Activated naive CD4-positive, alpha-beta T cell treated with anti-CD3 and anti-CD28 coated beads, Interleukin-2, amount 50 U/mL, for 24 hours (primary cell): ENCODE measurements at regions not wholly inside any gene's neighbourhood (a gene's known extent, or its start where the extent isn't known, plus 50 kb on each side); places are given as distances from the start of the nearest gene placed in this dataset.

ENCODE experiments used
- H3K27ac Mint-ChIP-seq: one replicate; pipeline ENCODE4 v1.8.0; 2021; ENCODE audit warnings: mild to moderate bottlenecking, mixed read lengths
- H3K27me3 Mint-ChIP-seq: one replicate; pipeline ENCODE4 v1.8.0; 2021; ENCODE audit warnings: mixed read lengths
- H3K36me3 Mint-ChIP-seq: one replicate; pipeline ENCODE4 v1.8.0; 2021; ENCODE audit warnings: mixed read lengths
- H3K4me1 Mint-ChIP-seq: one replicate; pipeline ENCODE4 v1.8.0; 2021; ENCODE audit warnings: mixed read lengths
- H3K4me3 Mint-ChIP-seq: one replicate; pipeline ENCODE4 v1.8.0; 2021; ENCODE audit warnings: mild to moderate bottlenecking, mixed read lengths
- H3K9me3 Mint-ChIP-seq: one replicate; pipeline ENCODE4 v1.8.0; 2021; ENCODE audit warnings: mixed read lengths

DNA sequence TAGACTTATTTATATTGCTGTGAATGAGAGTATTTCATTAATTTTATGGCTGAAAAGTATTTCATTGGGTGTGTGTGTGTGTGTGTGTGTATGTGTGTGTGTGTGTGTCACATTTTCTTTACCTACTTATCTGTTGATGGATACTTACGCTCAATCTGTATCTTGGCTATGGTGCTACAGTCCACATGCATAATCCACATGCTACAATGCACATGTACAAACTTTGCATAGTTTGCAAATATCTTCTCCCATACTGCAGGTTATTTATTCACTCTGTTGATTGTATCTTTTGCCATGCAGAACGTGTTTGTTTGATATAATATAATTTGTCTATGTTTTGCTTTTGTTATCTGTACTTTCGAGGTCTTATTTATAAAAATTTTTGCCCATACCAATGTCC, 167.8 kb downstream of the RAB28 start:
- Mint-ChIP-seq H3K27ac (no peak overlapping the region), H3K27me3 (no peaks in the 10 kb centered on the region), H3K4me3 (no peak overlapping the region), H3K4me1 (no peaks in the 10 kb centered on the region), H3K36me3 (peaks cover 3% of the 10 kb centered on the region), H3K9me3 (peaks cover 16% of the 10 kb centered on the region)

DNA sequence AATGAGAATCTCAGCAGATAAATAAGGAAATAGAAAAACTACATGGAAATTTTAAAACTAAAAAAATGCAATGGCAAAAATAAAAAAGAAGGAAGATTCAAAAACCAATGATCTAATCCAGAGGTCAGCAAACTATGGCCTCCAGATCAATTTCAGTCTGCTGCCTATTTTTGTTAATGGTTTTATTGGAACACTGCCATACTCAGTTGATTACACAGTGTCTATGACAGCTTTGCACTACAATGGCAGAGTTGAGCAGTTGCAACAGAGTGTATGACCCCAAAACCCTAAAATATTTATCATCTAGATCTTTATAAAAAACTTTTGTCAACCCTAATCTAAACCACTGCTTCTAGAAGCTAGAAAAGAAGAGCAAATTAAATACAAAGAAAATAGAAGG, 170.3 kb downstream of the RAB28 start:
- H3K27ac Mint-ChIP-seq: no peak overlapping the region
- H3K4me1 Mint-ChIP-seq: no peaks in the 10 kb centered on the region
- no peak overlapping the region for H3K4me3 Mint-ChIP-seq
- H3K36me3 Mint-ChIP-seq: peaks cover 8% of the 10 kb centered on the region
- H3K27me3 Mint-ChIP-seq: no peaks in the 10 kb centered on the region
- peaks cover 7% of the 10 kb centered on the region for H3K9me3 Mint-ChIP-seq

DNA sequence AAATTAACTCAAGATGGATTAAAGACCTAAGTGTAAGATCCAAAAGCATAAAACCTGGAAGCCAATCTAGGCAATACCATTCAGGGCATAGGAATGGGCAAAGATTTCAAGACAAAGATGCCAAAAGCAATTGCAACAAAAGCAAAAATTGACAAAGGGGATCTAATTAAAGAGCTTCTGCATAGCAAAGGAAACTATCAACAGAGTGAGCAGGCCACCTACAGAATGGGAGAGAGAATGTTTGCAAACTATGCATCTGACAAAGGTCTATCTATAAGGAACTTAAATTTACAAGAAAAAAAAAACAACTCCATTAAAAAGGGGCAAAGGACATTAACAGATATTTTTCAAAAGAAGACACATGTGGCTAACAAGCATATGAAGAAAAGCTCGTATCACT, 171.9 kb downstream of the RAB28 start:
- no peaks in the 10 kb centered on the region for H3K9me3 Mint-ChIP-seq
- no peaks in the 10 kb centered on the region for H3K27me3 Mint-ChIP-seq
- H3K36me3 Mint-ChIP-seq: peaks cover 8% of the 10 kb centered on the region
- H3K4me1 Mint-ChIP-seq: no peaks in the 10 kb centered on the region
- H3K27ac Mint-ChIP-seq: no peak overlapping the region
- H3K4me3 Mint-ChIP-seq: no peak overlapping the region

DNA sequence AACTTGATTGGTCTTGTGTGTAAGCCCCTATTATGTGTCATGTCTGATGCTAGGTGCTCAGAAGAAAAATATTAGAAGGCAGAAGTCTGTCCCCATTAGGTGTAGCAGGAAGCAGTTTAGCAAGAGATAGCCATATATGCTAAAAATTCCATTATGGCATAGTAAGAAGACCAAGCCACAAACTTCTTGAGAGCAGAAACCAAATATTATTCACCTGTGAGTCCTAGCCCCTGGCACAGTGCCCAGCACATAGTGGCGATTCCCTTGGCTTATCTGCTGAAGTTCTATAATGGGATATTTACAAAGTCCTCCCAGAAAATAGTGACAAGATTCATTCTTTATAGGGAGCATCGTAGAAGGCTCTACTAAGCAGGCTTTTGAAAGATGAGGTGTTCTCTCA, 174.4 kb downstream of the RAB28 start:
- no peak overlapping the region for H3K27ac Mint-ChIP-seq
- H3K27me3 Mint-ChIP-seq: no peaks in the 10 kb centered on the region

DNA sequence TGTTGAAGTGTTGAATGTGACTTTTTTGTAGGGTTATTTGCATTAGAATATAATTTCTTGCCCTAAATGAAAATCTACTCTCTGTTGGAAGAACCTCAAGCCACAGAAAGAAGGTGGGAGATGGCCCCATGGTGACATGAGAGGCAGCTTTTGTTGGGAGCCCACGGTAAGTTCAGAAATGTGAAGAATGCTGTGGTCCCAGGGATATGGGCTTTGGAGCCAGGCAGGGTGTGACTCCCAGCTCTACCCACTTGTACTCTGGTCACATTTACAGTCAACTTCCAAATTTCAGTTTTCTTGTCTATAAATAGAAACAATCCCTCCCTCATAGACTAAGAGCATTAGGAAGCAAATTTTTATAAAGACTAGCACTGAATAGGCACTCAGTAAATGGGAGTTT, 177.8 kb downstream of the RAB28 start:
- Mint-ChIP-seq H3K9me3 (peaks cover 5% of the 10 kb centered on the region), H3K4me3 (no peak overlapping the region), H3K27me3 (no peaks in the 10 kb centered on the region), H3K27ac (no peak overlapping the region), H3K4me1 (no peaks in the 10 kb centered on the region), H3K36me3 (peaks cover 19% of the 10 kb centered on the region)

More for the DNA sequence above, 174.4 kb downstream of the RAB28 start:
- H3K4me3 Mint-ChIP-seq: no peak overlapping the region
- H3K4me1 Mint-ChIP-seq: no peaks in the 10 kb centered on the region
- no peaks in the 10 kb centered on the region for H3K9me3 Mint-ChIP-seq
- peaks cover 12% of the 10 kb centered on the region for H3K36me3 Mint-ChIP-seq

DNA sequence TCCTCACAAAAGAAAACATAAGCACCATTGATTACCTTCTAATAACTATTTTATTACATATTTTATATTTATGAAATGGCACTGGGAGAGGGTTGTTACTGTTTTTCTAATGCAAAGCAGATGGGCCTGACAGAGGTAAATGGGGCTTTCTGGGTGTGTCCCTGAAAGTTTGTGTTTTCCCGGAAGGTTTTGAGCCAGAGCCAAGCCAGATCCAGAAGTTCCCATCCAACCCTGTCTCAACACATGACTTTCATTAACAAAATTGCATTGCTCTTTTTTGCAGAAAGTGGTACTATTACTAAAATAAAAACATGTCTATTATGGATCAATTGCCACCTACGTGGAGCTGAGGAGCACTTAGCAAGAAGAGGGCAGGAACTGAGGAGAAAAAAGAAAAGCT, 181.3 kb downstream of the RAB28 start:
- Mint-ChIP-seq H3K4me1 (no peaks in the 10 kb centered on the region), H3K27me3 (no peaks in the 10 kb centered on the region), H3K9me3 (peaks cover 27% of the 10 kb centered on the region), H3K27ac (no peak overlapping the region), H3K4me3 (no peak overlapping the region), H3K36me3 (peaks cover 27% of the 10 kb centered on the region)

DNA sequence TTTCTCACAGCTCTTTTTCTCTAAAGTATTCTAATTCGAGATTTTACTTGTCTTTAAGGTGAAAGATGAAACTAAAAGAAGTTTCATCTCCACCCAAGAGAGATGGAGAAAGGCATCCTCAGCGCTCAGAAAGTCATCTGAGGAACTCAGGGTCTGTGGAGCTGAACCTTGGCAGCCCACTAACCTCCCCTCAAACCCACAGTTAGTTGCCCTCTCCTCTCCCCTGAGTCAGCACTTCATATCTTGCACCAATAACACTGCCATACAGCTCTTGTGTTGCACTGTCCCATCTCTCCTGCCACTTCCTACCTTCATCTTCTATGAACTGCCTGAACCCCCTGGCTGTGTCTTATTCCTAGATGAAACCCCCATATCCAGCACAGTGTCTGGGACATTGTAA, 184.8 kb downstream of the RAB28 start:
- Mint-ChIP-seq H3K4me1 (no peaks in the 10 kb centered on the region), H3K9me3 (peaks cover 35% of the 10 kb centered on the region), H3K27ac (no peak overlapping the region), H3K36me3 (peaks cover 34% of the 10 kb centered on the region), H3K4me3 (no peak overlapping the region), H3K27me3 (no peaks in the 10 kb centered on the region)

DNA sequence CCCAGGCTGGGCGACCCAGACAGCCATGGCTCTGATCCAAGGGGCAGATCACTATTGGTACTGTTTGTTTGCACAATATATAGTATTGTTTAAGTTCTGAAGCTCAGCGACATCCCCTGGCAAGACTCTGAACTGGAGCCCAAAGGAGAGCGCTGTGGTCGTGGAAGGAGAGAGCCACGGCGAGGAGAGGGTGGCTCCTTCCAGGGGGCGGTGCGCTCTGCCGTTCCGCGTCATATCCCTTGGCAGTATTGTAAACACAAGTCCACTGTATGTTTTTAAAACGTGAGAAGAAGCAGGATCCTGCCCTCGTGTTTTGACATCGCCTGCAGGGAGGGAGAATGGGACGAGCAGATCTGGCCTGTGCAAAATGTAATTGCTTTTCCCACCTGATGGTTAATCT, 185.5 kb downstream of the RAB28 start:
- H3K27ac Mint-ChIP-seq: no peak overlapping the region
- no peaks in the 10 kb centered on the region for H3K27me3 Mint-ChIP-seq
- H3K4me1 Mint-ChIP-seq: no peaks in the 10 kb centered on the region
- peaks cover 35% of the 10 kb centered on the region for H3K36me3 Mint-ChIP-seq
- peaks cover 35% of the 10 kb centered on the region for H3K9me3 Mint-ChIP-seq
- no peak overlapping the region for H3K4me3 Mint-ChIP-seq

DNA sequence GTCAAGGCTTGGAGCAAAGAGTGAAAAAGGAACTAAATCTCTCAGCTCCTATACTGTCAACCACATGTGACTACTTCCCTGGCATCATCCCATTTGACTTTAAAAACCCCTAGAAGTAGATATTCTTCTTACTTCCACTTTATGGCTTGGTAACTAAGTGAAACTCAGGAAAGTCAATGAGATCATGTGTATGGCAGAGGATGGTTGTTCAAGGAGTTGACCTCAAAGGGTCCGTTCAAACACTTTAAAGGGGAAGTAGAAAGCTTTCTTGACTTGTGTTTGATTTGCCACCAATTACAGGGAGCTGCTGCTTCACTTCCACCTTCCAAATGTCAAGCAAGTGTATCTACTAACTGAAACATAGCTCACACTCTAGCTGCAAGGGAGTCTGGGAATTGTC, 187.2 kb downstream of the RAB28 start:
- H3K36me3 Mint-ChIP-seq: peaks cover 44% of the 10 kb centered on the region
- no peaks in the 10 kb centered on the region for H3K27me3 Mint-ChIP-seq
- H3K4me3 Mint-ChIP-seq: no peak overlapping the region
- H3K27ac Mint-ChIP-seq: no peak overlapping the region
- H3K9me3 Mint-ChIP-seq: peaks cover 35% of the 10 kb centered on the region
- H3K4me1 Mint-ChIP-seq: no peaks in the 10 kb centered on the region

DNA sequence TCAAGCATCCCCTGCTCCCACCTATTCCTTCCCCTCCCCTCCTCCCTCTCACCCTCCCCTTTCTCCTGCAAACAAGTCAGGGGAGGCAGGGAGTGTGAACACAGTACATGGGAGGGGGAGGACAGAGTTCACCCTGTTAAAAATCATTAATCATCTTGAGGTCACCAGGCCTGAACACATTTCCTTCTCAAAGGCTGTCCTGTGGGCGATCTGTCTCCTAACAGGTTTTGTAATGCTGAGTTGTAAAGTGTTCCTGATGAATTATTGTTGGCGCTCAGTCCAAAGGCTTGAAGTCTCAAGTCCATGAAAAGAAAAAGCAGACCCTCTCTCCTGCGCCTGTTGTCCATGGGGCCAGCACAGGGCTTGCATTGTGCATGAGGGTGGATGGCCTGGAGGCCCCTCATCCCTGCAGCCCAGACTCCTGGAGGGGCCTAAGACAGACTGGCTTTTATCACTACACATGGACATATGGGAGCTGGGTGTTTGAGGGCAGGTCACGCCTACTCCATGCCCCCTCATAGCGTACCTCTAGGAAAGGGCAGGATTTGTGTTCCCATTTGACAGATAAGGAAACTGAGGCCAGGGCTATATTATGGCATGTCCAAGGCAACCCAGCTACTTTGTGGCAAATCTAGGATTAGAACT, 189.1 kb downstream of the RAB28 start:
- Mint-ChIP-seq H3K4me3 (no peak overlapping the region), H3K27ac (no peak overlapping the region), H3K9me3 (peaks cover 27% of the 10 kb centered on the region), H3K36me3 (peaks cover 33% of the 10 kb centered on the region), H3K27me3 (no peaks in the 10 kb centered on the region), H3K4me1 (no peaks in the 10 kb centered on the region)

DNA sequence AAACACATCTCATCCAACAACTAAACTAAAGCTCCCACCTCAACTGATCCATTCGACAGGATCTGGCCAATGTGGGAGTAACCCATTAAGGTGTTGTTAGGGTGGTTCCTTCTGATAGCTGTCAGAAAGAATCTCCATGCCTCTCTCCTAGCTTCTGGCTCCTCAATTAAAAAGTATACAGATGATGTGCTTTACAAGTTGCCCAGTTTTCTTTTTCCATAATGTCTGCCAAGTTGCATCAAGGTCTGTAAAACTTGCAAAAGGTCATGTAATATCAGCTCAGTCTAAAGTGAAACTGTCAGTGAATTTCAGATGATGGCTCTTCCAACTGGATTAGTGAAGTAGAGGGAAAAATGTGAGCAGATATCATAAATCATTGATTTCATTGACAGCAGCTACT, 191.8 kb downstream of the RAB28 start:
- no peaks in the 10 kb centered on the region for H3K4me1 Mint-ChIP-seq
- H3K36me3 Mint-ChIP-seq: peaks cover 22% of the 10 kb centered on the region
- no peak overlapping the region for H3K4me3 Mint-ChIP-seq
- no peak overlapping the region for H3K27ac Mint-ChIP-seq
- H3K9me3 Mint-ChIP-seq: peaks cover 25% of the 10 kb centered on the region
- no peaks in the 10 kb centered on the region for H3K27me3 Mint-ChIP-seq

DNA sequence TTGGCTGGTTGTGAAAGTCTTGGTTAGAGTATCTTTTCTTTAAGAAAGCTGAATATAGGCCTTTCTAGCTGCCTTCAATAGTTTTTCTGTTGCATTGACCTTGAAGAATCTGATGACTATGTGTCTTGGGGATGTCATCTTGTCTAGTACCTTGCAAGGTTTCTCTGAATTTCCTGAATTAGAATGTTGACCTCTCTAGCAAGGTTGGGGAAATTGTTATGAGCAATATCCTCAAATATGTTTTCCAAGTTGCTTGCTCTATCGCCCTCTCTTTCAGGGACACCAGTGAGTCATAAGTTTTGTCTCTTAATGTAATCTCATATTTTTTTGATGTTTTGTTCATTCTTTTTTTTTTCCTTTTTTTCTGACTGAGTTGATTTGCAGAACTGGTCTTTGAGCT, 194.7 kb downstream of the RAB28 start:
- no peaks in the 10 kb centered on the region for H3K27me3 Mint-ChIP-seq
- no peak overlapping the region for H3K4me3 Mint-ChIP-seq
- peaks cover 33% of the 10 kb centered on the region for H3K9me3 Mint-ChIP-seq
- no peak overlapping the region for H3K27ac Mint-ChIP-seq
- peaks cover 15% of the 10 kb centered on the region for H3K36me3 Mint-ChIP-seq
- no peaks in the 10 kb centered on the region for H3K4me1 Mint-ChIP-seq

DNA sequence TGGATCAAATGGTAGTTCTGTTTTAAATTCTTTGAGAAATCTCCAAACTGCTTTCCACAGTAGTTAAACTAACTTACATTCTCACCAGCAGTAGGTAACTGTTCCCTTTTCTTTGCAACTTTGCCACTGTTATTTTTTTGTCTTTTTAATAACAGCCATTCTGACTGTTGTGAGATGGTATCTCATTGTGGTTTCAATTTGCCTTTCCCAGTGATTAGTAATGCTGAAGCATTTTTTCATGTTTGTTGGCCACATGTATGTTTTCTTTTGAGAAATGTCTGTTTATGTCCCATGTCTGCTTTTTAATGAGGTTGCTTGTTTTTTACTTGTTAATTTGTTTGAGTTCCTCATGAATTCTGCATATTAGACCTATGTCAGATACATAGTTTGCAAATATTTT, 198.8 kb downstream of the RAB28 start:
- Mint-ChIP-seq H3K9me3 (peaks cover 24% of the 10 kb centered on the region), H3K27me3 (no peaks in the 10 kb centered on the region), H3K4me3 (no peak overlapping the region), H3K4me1 (no peaks in the 10 kb centered on the region), H3K36me3 (peaks cover 5% of the 10 kb centered on the region), H3K27ac (no peak overlapping the region)

DNA sequence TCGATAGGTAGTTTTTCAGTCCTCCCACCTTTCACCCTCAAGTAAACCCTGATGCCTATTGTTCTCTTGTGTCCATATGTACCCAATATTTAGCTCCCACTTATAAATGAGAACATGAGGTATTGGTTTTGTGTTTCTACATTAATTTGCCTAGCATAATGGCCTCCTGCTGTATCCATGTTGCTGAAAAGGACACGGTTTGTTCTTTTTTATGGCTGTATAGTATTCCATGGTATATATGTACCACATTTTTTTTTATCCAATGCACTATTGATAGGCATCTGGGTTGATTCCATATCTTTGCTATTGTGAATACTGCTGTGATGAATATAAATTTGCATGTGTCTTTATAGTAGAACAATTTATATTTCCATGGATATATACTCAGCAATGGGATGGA, 199.2 kb downstream of the RAB28 start:
- peaks cover 5% of the 10 kb centered on the region for H3K36me3 Mint-ChIP-seq
- no peaks in the 10 kb centered on the region for H3K27me3 Mint-ChIP-seq
- H3K4me3 Mint-ChIP-seq: no peak overlapping the region
- no peak overlapping the region for H3K27ac Mint-ChIP-seq
- H3K4me1 Mint-ChIP-seq: no peaks in the 10 kb centered on the region
- H3K9me3 Mint-ChIP-seq: peaks cover 24% of the 10 kb centered on the region

DNA sequence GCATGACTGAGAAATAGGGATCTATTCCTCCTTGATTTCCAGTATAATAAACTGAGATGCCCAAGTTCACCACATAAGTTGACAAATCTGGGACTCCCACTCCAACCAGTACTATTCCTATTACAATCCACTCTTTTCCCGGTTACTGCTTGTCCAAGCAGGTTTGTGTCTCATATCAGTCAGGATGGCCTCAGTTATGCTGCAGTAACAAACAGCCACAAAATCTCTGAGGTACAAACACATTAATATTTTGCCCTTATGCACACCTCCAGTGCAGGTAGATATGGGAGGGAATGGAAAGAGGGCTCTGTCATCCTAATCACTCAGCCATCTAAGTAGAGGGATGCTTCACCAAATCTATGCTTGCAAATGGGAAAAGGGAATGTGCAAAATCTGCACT, 207.8 kb downstream of the RAB28 start:
- Mint-ChIP-seq H3K27me3 (no peaks in the 10 kb centered on the region), H3K27ac (no peak overlapping the region), H3K4me3 (no peak overlapping the region), H3K9me3 (peaks cover 17% of the 10 kb centered on the region), H3K36me3 (peaks cover 29% of the 10 kb centered on the region), H3K4me1 (no peaks in the 10 kb centered on the region)

DNA sequence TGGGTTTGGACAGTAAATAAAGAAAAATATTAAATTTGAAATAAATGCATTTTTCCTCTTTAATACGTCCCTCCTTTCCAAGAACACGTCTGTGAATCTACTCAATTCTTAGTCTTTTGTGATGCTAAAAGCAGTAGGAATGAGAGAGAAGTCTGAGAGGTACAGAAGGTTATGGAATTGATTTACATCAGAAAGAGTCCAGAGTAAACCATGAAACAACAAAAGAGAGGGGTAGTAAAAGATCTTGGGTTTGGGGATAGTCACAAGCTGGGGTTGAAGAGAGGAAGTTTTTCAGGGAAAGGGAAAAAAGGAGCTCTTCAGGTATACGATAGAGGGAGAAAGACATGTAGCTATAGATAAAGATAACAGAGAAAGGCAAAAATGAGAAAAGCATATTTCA, 215.4 kb downstream of the RAB28 start:
- Mint-ChIP-seq H3K4me1 (no peaks in the 10 kb centered on the region), H3K27me3 (no peaks in the 10 kb centered on the region), H3K4me3 (no peak overlapping the region), H3K27ac (no peak overlapping the region), H3K36me3 (peaks cover 7% of the 10 kb centered on the region), H3K9me3 (peaks cover 6% of the 10 kb centered on the region)

DNA sequence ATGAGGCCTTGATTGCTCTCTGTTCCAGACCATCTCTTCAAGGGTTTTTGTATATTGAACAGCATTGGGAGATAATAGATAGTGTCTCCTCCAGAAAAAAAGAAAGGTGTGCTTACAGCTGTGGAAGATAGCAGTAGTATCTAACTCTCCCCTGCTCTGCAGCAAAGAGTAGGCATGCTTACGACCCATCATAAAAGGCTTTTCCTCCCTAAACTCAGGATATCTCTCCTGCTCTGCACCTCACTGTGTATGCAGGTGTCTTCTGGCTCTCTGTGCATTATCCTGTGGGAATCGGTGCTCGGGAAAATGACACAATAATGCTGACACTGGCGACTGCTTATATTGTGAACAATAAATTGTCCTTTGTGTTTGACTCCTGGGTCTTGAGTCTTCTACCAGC, 216.0 kb downstream of the RAB28 start:
- Mint-ChIP-seq H3K36me3 (peaks cover 6% of the 10 kb centered on the region), H3K4me1 (no peaks in the 10 kb centered on the region), H3K27ac (no peak overlapping the region), H3K27me3 (no peaks in the 10 kb centered on the region), H3K9me3 (peaks cover 5% of the 10 kb centered on the region), H3K4me3 (no peak overlapping the region)
